ENCODE measurements at regions not wholly inside any gene's neighbourhood (a gene's known extent, or its start where the extent isn't known, plus 50 kb on each side); places are given as distances from the start of the nearest gene placed in this dataset.

DNA sequence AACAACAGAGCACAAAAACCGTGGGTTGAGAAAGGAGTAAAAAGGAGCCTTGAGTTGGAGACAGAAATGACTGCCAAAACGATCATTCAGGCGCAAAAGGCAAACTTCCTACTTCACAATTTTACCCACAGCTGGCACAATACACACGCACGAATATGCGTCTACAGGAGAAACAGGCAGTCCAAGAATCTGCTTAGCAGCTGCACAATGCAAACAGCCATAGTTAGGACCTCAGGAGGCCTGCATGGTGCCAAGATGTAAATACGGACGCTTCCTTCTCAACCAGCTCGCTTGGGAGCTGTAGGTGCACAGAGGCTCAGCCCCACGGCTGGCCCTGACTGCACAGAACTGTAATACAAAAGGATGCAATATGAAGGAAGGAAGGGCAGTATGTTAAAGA is 250.1 kb upstream of the CAND1 start:
- TF ChIP-seq POLR2A (IDR thresholded peaks at IDR 0.05) (no peak), CTCF (IDR thresholded peaks at IDR 0.05) (no peak), POLR2AphosphoS5 (IDR thresholded peaks at IDR 0.05) (no peak)
